Fibroblast of lung (primary cell): ENCODE measurements at regions not wholly inside any gene's neighbourhood (a gene's known extent, or its start where the extent isn't known, plus 50 kb on each side); places are given as distances from the start of the nearest gene placed in this dataset.

Experiments used
- EZH2 ChIP-seq: IDR thresholded peaks from 2 replicates; pipeline ENCODE4 v1.5.1; 2012; ENCODE audit warnings: low read length, control low read depth, mild to moderate bottlenecking; ENCODE audit errors: missing control alignments
- TF ChIP-seq, protein P1 (sequence below), 2 donors: IDR thresholded peaks in 1 of 2; conservative IDR thresholded peaks in 1 of 2; 1 replicate in 1 of 2; 2 replicates in 1 of 2; pipeline ENCODE4 v1.5.1; 2011 to 2012; ENCODE audit warnings: low read length in 2 of 2, control low read depth in 1 of 2, inconsistent platforms in 1 of 2, low read depth in 1 of 2, mild to moderate bottlenecking in 1 of 2

DNA sequence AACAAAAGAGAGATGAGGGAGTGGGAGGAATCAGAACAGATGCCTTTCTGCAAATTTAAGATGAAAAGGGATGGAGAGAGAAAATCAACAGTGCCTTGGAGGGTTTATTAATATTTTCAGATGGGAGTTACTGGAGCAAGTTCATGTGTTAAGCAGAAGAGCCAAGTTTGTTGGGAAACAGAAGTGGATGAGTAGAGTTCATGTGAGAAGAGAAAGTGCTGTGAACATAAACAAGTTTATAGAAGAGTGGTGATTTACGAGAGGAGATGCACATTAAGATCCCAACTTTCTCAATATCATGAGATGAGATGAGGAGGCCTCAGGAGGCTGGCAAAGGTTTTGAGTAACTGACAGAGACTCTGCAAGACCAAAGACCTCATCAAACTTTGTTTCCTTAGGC, 274.1 kb upstream of the HTR2A start:
- TF ChIP-seq, protein P1, sequence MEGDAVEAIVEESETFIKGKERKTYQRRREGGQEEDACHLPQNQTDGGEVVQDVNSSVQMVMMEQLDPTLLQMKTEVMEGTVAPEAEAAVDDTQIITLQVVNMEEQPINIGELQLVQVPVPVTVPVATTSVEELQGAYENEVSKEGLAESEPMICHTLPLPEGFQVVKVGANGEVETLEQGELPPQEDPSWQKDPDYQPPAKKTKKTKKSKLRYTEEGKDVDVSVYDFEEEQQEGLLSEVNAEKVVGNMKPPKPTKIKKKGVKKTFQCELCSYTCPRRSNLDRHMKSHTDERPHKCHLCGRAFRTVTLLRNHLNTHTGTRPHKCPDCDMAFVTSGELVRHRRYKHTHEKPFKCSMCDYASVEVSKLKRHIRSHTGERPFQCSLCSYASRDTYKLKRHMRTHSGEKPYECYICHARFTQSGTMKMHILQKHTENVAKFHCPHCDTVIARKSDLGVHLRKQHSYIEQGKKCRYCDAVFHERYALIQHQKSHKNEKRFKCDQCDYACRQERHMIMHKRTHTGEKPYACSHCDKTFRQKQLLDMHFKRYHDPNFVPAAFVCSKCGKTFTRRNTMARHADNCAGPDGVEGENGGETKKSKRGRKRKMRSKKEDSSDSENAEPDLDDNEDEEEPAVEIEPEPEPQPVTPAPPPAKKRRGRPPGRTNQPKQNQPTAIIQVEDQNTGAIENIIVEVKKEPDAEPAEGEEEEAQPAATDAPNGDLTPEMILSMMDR (conservative IDR thresholded peaks at IDR 0.05 in 1 of 2, IDR thresholded peaks at IDR 0.05 in 1 of 2; ENCODE audit: low read depth in 1 of 2, low read length in 2 of 2): no peak
- no peak for TF ChIP-seq EZH2
